ENCODE measurements at regions not wholly inside any gene's neighbourhood (a gene's known extent, or its start where the extent isn't known, plus 50 kb on each side); places are given as distances from the start of the nearest gene placed in this dataset.

DNA sequence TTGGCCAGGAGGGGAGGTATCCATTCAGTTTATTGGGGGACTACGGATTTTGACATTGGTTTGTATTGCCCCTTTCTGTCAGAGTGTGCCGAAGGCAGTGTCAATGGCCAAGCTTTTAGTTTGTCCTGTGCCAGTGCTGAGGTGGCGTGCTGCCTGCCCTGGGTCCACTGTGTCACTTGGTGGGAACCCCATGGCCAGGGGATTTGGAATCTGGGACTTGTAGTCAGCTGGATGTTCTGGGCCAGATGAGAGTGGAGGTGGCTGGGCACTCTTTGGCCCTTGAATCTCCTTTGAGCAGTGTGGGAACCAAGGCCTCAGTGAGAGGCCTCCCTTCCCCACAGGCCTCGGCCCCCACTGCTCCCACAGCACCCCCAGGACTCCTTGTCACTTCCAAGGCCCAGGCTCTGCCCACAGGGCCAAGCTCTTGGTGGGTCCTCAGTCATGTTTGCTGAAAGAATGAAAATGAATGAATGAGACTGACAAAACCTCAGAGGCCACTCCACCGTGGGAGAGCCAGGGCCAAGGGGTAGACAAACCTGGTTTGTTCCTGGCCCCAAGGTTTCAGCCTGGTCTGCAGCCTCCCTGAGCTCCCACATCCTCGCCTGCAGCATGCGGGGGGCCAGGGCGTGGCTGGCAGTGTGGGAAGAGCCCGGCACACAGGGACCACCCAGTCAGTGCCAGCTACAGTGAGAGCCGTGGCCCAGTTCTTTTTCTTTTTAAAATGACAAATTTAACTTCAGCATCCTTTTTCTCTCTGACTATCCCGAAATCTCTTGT is 412.2 kb downstream of the MATN1 start:
- Histone ChIP-seq H3K4me3 (ENCODE audit: low read depth, low read length) (no peak overlapping the region), H3K9me3 (no peaks in the 10 kb centered on the region), H3K36me3 (ENCODE audit: control insufficient read depth, insufficient read depth, low read length) (no peaks in the 10 kb centered on the region), H3K4me1 (no peaks in the 10 kb centered on the region), H3K27me3 (replicated peaks; ENCODE audit: control insufficient read depth, insufficient read depth, low read length) (no peaks in the 10 kb centered on the region)
- H3K36me3 Mint-ChIP-seq (ENCODE audit: insufficient read depth, unreplicated experiment), result no peaks in the 10 kb centered on the region
- peaks cover 15% of the 10 kb centered on the region for H3K27me3 Mint-ChIP-seq (ENCODE audit: insufficient read depth, unreplicated experiment)
- no peak overlapping the region for H3K27ac Mint-ChIP-seq (ENCODE audit: unreplicated experiment)
- no peak for DNase-seq
- H3K9me3 Mint-ChIP-seq (ENCODE audit: unreplicated experiment), result no peaks in the 10 kb centered on the region
- no peaks in the 10 kb centered on the region for H3K4me1 Mint-ChIP-seq (ENCODE audit: low read depth, unreplicated experiment)
- TF ChIP-seq, protein P1, sequence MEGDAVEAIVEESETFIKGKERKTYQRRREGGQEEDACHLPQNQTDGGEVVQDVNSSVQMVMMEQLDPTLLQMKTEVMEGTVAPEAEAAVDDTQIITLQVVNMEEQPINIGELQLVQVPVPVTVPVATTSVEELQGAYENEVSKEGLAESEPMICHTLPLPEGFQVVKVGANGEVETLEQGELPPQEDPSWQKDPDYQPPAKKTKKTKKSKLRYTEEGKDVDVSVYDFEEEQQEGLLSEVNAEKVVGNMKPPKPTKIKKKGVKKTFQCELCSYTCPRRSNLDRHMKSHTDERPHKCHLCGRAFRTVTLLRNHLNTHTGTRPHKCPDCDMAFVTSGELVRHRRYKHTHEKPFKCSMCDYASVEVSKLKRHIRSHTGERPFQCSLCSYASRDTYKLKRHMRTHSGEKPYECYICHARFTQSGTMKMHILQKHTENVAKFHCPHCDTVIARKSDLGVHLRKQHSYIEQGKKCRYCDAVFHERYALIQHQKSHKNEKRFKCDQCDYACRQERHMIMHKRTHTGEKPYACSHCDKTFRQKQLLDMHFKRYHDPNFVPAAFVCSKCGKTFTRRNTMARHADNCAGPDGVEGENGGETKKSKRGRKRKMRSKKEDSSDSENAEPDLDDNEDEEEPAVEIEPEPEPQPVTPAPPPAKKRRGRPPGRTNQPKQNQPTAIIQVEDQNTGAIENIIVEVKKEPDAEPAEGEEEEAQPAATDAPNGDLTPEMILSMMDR (IDR thresholded peaks at IDR 0.05; ENCODE audit: insufficient read depth in 1 of 2, low read depth in 1 of 2, low read length in 1 of 2, severe bottlenecking in 1 of 2, unreplicated experiment in 1 of 2), result no peak
- no peak overlapping the region for H3K4me3 Mint-ChIP-seq (ENCODE audit: unreplicated experiment)
- no TSS peak for BruUV-seq (replicated peaks)
- intact Hi-C loops (cut with micrococcal nuclease; ENCODE audit: unreplicated experiment), result no loop called here
- CTCF ChIA-PET, result no interaction called here
- POLR2A ChIA-PET, result no interaction called here

DNA sequence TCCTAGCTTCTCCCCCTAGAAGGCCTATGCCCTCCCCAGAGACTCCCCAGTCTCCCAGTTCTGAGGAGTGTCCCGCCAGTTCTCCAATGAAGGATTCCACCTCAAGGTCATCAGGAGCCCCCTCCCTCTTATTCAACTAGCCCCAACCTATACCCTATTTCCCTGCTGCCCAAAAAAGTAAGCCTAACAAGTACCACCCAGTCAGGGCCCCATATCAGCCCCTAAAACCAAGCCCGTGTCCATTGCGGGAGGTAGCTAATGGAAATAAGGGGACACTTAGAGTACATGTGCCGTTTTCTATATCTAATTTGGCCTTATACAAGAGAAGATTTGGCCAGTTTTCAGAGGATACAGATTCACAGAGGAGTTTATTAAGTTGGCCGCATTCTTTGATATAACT is 416.2 kb downstream of the MATN1 start:
- POLR2A ChIA-PET, result no interaction called here
- H3K9me3 Mint-ChIP-seq (ENCODE audit: unreplicated experiment), result no peaks in the 10 kb centered on the region
- DNase-seq, result no peak
- H3K4me3 Mint-ChIP-seq (ENCODE audit: unreplicated experiment), result no peak overlapping the region
- no TSS peak for BruUV-seq (replicated peaks)
- H3K4me1 Mint-ChIP-seq (ENCODE audit: low read depth, unreplicated experiment), result no peaks in the 10 kb centered on the region
- TF ChIP-seq, protein P1 (IDR thresholded peaks at IDR 0.05; ENCODE audit: insufficient read depth in 1 of 2, low read depth in 1 of 2, low read length in 1 of 2, severe bottlenecking in 1 of 2, unreplicated experiment in 1 of 2), result no peak
- H3K27me3 ChIP-seq (replicated peaks; ENCODE audit: control insufficient read depth, insufficient read depth, low read length), result no peaks in the 10 kb centered on the region
- no peaks in the 10 kb centered on the region for H3K36me3 Mint-ChIP-seq (ENCODE audit: insufficient read depth, unreplicated experiment)
- no peak overlapping the region for H3K4me3 ChIP-seq (ENCODE audit: low read depth, low read length)
- no peak overlapping the region for H3K27ac Mint-ChIP-seq (ENCODE audit: unreplicated experiment)
- no peaks in the 10 kb centered on the region for H3K9me3 ChIP-seq
- no peaks in the 10 kb centered on the region for H3K4me1 ChIP-seq
- CTCF ChIA-PET, result no interaction called here
- H3K27me3 Mint-ChIP-seq (ENCODE audit: insufficient read depth, unreplicated experiment), result peaks cover 8% of the 10 kb centered on the region
- intact Hi-C loops (cut with micrococcal nuclease; ENCODE audit: unreplicated experiment), result no loop called here
- no peaks in the 10 kb centered on the region for H3K36me3 ChIP-seq (ENCODE audit: control insufficient read depth, insufficient read depth, low read length)

DNA sequence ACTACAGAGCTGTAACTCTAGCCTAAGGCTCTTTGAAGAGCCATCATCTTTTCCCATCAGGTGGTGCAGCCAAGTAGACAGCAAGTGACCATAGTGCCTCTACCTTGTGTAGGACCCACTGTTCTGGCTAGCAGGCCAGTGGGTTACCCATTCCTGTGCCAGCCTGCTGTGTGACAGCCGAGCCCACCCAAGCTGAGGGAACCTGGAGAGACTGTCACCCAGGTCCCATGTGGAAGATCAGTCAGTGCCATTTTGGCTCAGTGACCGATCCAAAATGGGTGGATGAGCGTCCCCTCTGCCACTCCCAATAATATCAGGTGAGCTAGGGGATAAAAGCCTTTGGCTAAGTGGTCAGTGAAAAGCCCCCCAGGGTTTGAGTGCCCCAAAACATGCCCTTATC is 417.9 kb downstream of the MATN1 start:
- H3K4me3 Mint-ChIP-seq (ENCODE audit: unreplicated experiment), result no peak overlapping the region
- H3K4me3 ChIP-seq (ENCODE audit: low read depth, low read length), result no peak overlapping the region
- H3K27me3 ChIP-seq (replicated peaks; ENCODE audit: control insufficient read depth, insufficient read depth, low read length), result no peaks in the 10 kb centered on the region
- H3K4me1 ChIP-seq, result no peaks in the 10 kb centered on the region
- H3K27me3 Mint-ChIP-seq (ENCODE audit: insufficient read depth, unreplicated experiment), result peaks cover 5% of the 10 kb centered on the region
- no peaks in the 10 kb centered on the region for H3K36me3 ChIP-seq (ENCODE audit: control insufficient read depth, insufficient read depth, low read length)
- H3K9me3 Mint-ChIP-seq (ENCODE audit: unreplicated experiment), result no peaks in the 10 kb centered on the region
- H3K27ac Mint-ChIP-seq (ENCODE audit: unreplicated experiment), result no peak overlapping the region
- ChIA-PET POLR2A (no interaction called here), CTCF (no interaction called here)
- BruUV-seq (replicated peaks), result no TSS peak
- intact Hi-C loops (cut with micrococcal nuclease; ENCODE audit: unreplicated experiment), result no loop called here
- TF ChIP-seq, protein P1 (IDR thresholded peaks at IDR 0.05; ENCODE audit: insufficient read depth in 1 of 2, low read depth in 1 of 2, low read length in 1 of 2, severe bottlenecking in 1 of 2, unreplicated experiment in 1 of 2), result no peak
- no peak for DNase-seq
- H3K4me1 Mint-ChIP-seq (ENCODE audit: low read depth, unreplicated experiment), result no peaks in the 10 kb centered on the region
- no peaks in the 10 kb centered on the region for H3K36me3 Mint-ChIP-seq (ENCODE audit: insufficient read depth, unreplicated experiment)
- no peaks in the 10 kb centered on the region for H3K9me3 ChIP-seq
